NCI-H187 treated with DMSO at 0.1 percent for 48 hours (cell line): ENCODE measurements at regions not wholly inside any gene's neighbourhood (a gene's known extent, or its start where the extent isn't known, plus 50 kb on each side); places are given as distances from the start of the nearest gene placed in this dataset.

Experiments
- DNase-seq: peaks from one replicate; lab custom pipeline; 2025; lab: John Stamatoyannopoulos, UW

DNA sequence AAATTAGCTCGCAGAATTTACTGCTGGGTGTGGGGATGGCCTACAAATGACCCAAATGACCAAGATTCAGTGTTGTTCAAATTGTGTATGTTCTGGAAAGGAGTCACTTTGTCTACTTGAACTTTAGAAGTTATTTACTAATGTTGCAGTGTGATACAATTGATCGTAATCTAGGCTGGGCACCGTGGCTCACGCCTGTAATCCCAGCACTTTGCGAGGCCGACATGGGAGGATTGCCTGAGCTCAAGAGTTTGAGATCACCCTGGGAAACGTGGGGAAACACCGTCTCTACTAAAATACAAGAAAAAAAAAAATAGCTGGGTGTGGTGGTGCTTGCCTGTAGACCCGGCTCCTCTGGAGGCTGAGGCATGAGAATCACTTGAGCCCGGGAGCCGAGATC is 57.6 kb upstream of the TMPRSS2 start:
- no peak for DNase-seq

- DNase-seq = no peak
These were observed 56.9 kb upstream of the TMPRSS2 start for GRCh38 chr21:41564871-41565274.

DNA sequence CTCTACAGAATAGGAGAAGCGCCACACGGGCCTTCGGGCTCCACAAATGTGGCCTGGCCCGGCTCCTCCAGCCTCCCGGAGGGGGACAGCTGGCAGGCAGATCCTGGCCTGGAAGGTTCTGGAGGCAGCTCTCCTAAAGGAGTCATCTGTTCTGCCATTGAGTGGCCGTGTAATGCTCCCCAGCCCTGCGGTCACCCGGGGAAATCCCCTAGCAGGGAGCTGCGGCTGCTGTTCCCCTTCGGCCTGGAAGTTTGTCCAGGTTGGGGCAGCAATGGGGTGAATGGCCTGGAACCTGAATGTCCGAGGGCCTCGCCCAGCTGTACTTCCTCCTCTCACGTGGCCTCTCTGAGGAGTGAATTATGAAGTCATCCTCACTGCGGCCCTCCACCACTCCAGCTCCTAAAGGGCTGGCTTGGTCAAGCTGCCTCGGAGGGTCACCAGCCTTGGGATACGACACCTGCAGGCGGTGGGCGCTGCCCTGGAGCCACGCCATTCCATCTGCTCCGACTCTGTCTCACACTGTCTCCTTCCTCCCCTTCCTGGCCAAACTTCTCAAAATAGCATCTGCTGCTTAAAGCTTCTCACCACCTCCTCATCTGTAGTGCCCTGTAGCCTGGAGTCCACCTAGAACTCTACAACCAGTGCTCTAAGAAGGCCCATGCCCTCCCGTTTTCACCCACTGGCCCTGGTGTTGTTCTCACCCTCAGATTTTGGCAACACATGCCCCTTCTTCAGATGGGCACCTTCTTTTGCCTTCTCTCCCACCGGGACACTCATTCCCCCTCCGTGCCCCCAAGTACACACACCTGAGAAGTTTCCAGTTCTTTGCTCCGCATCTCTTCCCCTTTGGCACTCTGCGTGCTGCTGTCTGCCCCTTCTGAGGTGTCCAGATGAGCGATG is 54.4 kb upstream of the TMPRSS2 start:
- no peak for DNase-seq

GRCh38 chr21:41561701-41562100 is 53.7 kb upstream of the TMPRSS2 start:
- no peak for DNase-seq

GRCh38 chr21:41560661-41561158 is 52.8 kb upstream of the TMPRSS2 start:
- DNase-seq = no peak

DNA sequence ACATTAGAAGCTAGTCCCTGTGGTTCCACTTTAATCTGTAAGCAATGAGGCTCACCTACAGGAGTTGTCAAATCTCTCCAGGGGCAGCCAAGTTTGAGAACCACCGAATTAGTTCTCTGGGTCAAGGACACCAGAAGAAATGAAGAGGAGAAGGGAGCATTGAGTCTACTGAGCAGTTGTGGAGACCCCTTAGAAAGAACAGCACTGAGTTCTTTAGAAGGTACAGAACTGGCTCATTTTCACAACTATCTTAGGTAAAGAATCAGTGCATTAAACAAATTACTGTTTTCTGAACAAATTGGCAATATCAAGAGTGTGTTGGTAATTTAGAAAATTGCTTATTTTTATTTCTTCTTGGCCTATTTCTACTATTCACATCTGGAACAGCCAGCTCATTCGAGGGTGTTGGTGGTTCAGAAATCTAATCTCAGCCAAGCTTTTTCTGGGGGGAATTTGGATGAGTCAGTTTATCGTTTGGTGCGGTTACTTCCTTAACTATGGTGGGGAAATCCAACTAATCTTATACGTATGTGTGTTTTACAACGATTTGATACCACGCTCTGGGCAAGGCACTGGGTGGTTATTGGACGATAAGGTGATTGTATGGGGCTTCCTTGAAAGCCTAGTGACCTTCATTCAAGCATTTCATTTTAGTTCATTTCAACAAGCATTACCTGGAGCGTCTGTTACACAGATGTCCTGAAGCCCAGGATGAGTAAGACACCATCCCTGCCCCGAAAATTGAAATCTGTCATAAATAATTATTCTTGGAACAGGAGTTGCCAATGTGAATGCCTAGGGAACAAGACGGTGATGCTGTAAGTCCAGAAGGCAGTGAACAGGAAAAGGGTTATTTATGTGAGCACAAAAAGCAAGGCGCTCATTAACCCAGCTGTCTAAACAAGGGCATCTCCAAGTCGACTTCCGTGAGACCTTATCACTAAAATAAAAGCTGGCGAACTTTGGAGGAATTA is 52.0 kb upstream of the TMPRSS2 start:
- DNase-seq = no peak

DNA sequence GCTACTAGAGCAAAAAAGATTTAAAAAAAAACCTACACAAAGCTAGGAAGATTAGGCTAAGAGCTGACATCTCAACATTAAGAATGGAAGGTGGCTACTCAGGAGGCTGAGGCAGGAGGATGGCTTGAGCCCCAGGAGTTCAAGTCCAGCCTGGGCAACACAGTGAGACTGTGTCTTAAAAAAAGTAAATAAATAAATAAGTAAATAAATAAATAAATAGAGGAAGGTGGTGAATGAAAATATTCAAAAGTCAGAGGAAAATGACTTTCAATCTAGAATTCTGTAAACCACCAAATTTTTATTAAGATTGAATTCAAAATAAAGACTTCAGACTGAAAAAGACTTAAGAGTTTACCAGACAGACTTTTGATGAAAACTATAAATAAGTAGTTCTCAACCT is 50.9 kb upstream of the TMPRSS2 start:
- DNase-seq = no peak

GRCh38 chr21:41557884-41558283 is 49.9 kb upstream of the TMPRSS2 start:
- DNase-seq = no peak
